SK-N-SH treated with all-trans-retinoic acid at 6 μM for 48 hours (cell line): ENCODE measurements at regions not wholly inside any gene's neighbourhood (a gene's known extent, or its start where the extent isn't known, plus 50 kb on each side); places are given as distances from the start of the nearest gene placed in this dataset.
A peak's percentile ranks its signal among the peaks of the same experiment; 100 is the strongest.

ENCODE experiments used
- ATAC-seq: fragments of 200-7000 bp; cut with Tn5 transposase; 3 replicates; pipeline ENCODE4 v1.9.1; 2020; ENCODE audit warnings: mild to moderate bottlenecking, moderate library complexity
- ARNTL ChIP-seq: fragments of 450-650 bp; formaldehyde crosslinking; IDR thresholded peaks from 2 replicates; pipeline ENCODE4 v1.5.0; 2020; ENCODE audit warnings: low read depth, mild to moderate bottlenecking, moderate library complexity, borderline replicate concordance
- BACH2 ChIP-seq: fragments of 250-450 bp; sonication (Bioruptor Pico); IDR thresholded peaks from 2 replicates; pipeline ENCODE4 v1.9.0; 2021; ENCODE audit warnings: mild to moderate bottlenecking, borderline replicate concordance
- CREB5 ChIP-seq: fragments of 250-450 bp; sonication (Bioruptor Pico); IDR thresholded peaks from 2 replicates; pipeline ENCODE4 v1.5.1; 2020; ENCODE audit warnings: low read depth, mild to moderate bottlenecking, moderate library complexity
- CSDC2 ChIP-seq: fragments of 250-450 bp; sonication (Bioruptor Pico); IDR thresholded peaks from 2 replicates; pipeline ENCODE4 v1.5.0; 2020; ENCODE audit warnings: mild to moderate bottlenecking, moderate library complexity
- CSRNP3 ChIP-seq: fragments of 250-450 bp; sonication (Bioruptor Pico); IDR thresholded peaks from 2 replicates; pipeline ENCODE4 v1.5.1; 2021; ENCODE audit warnings: mild to moderate bottlenecking, moderate library complexity
- ESRRG ChIP-seq: fragments of 250-450 bp; sonication (Bioruptor Pico); IDR thresholded peaks from 2 replicates; pipeline ENCODE4 v1.6.1; 2021; ENCODE audit warnings: mild to moderate bottlenecking
- GLIS3 ChIP-seq: fragments of 250-450 bp; sonication (Bioruptor Pico); IDR thresholded peaks from 2 replicates; pipeline ENCODE4 v1.5.0; 2020; ENCODE audit warnings: mild to moderate bottlenecking, moderate library complexity
- ISL1 ChIP-seq: fragments of 250-450 bp; sonication (Bioruptor Pico); IDR thresholded peaks from 2 replicates; pipeline ENCODE4 v2.1.2; 2022; ENCODE audit warnings: mild to moderate bottlenecking, moderate library complexity
- OSR1 ChIP-seq: fragments of 250-450 bp; sonication (Bioruptor Pico); IDR thresholded peaks from 2 replicates; pipeline ENCODE4 v1.8.0; 2022; ENCODE audit warnings: moderate library complexity, mild to moderate bottlenecking, inconsistent platforms
- PATZ1 ChIP-seq: fragments of 250-450 bp; sonication (Bioruptor Pico); IDR thresholded peaks from 2 replicates; pipeline ENCODE4 v1.8.0; 2020; ENCODE audit warnings: mild to moderate bottlenecking, moderate library complexity, borderline replicate concordance
- POU6F1 ChIP-seq: fragments of 250-450 bp; sonication (Bioruptor Pico); IDR thresholded peaks from 2 replicates; pipeline ENCODE4 v1.8.0; 2021; ENCODE audit warnings: low read depth, mild to moderate bottlenecking, moderate library complexity, borderline replicate concordance
- PPARA ChIP-seq: fragments of 250-450 bp; sonication (Bioruptor Pico); IDR thresholded peaks from 2 replicates; pipeline ENCODE4 v1.5.0; 2020; ENCODE audit warnings: mild to moderate bottlenecking, borderline replicate concordance
- RARB ChIP-seq: fragments of 250-450 bp; sonication (Bioruptor Pico); IDR thresholded peaks from 2 replicates; pipeline ENCODE4 v1.8.0; 2021; ENCODE audit warnings: mild to moderate bottlenecking, moderate library complexity
- SNAI2 ChIP-seq: fragments of 250-450 bp; sonication (Bioruptor Pico); IDR thresholded peaks from 2 replicates; pipeline ENCODE4 v1.5.0; 2020; ENCODE audit warnings: mild to moderate bottlenecking, moderate library complexity
- TCF4 ChIP-seq: fragments of 250-450 bp; sonication (Bioruptor Pico); IDR thresholded peaks from 2 replicates; pipeline ENCODE4 v1.8.0; 2021; ENCODE audit warnings: mild to moderate bottlenecking, moderate library complexity, borderline replicate concordance
- TOX ChIP-seq: fragments of 250-450 bp; sonication (Bioruptor Pico); IDR thresholded peaks from 2 replicates; pipeline ENCODE4 v1.8.0; 2021; ENCODE audit warnings: mild to moderate bottlenecking, moderate library complexity, borderline replicate concordance
- TSHZ2 ChIP-seq: fragments of 250-450 bp; sonication (Bioruptor Pico); IDR thresholded peaks from 2 replicates; pipeline ENCODE4 v1.5.0; 2020; ENCODE audit warnings: mild to moderate bottlenecking, moderate library complexity
- ZC3H10 ChIP-seq: fragments of 250-450 bp; sonication (Bioruptor Pico); IDR thresholded peaks from 2 replicates; pipeline ENCODE4 v1.5.1; 2021; ENCODE audit warnings: mild to moderate bottlenecking, moderate library complexity
- ZFP3 ChIP-seq: fragments of 250-450 bp; sonication (Bioruptor Pico); IDR thresholded peaks from 2 replicates; pipeline ENCODE4 v1.5.0; 2020; ENCODE audit warnings: mild to moderate bottlenecking, moderate library complexity
- ZFP30 ChIP-seq: fragments of 450-650 bp; formaldehyde crosslinking; IDR thresholded peaks from 2 replicates; pipeline ENCODE4 v1.5.0; 2022; ENCODE audit warnings: mild to moderate bottlenecking, moderate library complexity
- ZNF565 ChIP-seq: fragments of 450-650 bp; formaldehyde crosslinking; conservative IDR thresholded peaks from 2 replicates; pipeline ENCODE4 v1.5.0; 2020; ENCODE audit warnings: low read depth, mild to moderate bottlenecking, moderate library complexity
- ZNF70 ChIP-seq: fragments of 450-650 bp; formaldehyde crosslinking; IDR thresholded peaks from 2 replicates; pipeline ENCODE4 v1.5.0; 2020; ENCODE audit warnings: mild to moderate bottlenecking, moderate library complexity
- ZNF8 ChIP-seq: fragments of 450-650 bp; formaldehyde crosslinking; IDR thresholded peaks from 2 replicates; pipeline ENCODE4 v1.5.0; 2020; ENCODE audit warnings: mild to moderate bottlenecking, moderate library complexity

GRCh38 chr11:112321501-112322172 lies 61.0 kb upstream of the PLET1 start:
- ATAC-seq, result no peak
- TF ChIP-seq SNAI2 (CRISPR knock-in tag) (0 out of 2 replicates have a peak, but pooled peaks have one; percentile 15), GLIS3 (CRISPR knock-in tag) (no peak), ISL1 (CRISPR knock-in tag) (peak; percentile 70)

GRCh38 chr11:112322173-112322790 lies 61.6 kb upstream of the PLET1 start:
- TF ChIP-seq BACH2 (CRISPR knock-in tag) (no peak), ZFP3 (CRISPR knock-in tag) (no peak), ZNF565 (CRISPR knock-in tag) (no peak), SNAI2 (CRISPR knock-in tag) (no peak), GLIS3 (CRISPR knock-in tag) (no peak), PATZ1 (CRISPR knock-in tag) (no peak), CSDC2 (CRISPR knock-in tag) (no peak), ZFP30 (CRISPR knock-in tag) (no peak), ARNTL (no peak), ISL1 (CRISPR knock-in tag) (no peak), POU6F1 (CRISPR knock-in tag) (no peak), PPARA (no peak), RARB (no peak), TCF4 (no peak), TSHZ2 (no peak), ZNF8 (CRISPR knock-in tag) (no peak), CREB5 (no peak), ZNF70 (no peak), CSRNP3 (no peak)
- no peak for ATAC-seq

- ATAC-seq, result no peak
Measured at GRCh38 chr11:112334381-112334780, 73.7 kb upstream of the PLET1 start.

More at GRCh38 chr11:112334381-112334780, 73.7 kb upstream of the PLET1 start:
- TF ChIP-seq ESRRG (CRISPR knock-in tag), result no peak
- TF ChIP-seq ZNF8 (CRISPR knock-in tag), result no peak
- TF ChIP-seq PPARA, result no peak
- TF ChIP-seq ARNTL, result no peak
- TF ChIP-seq ZNF70, result no peak
- TF ChIP-seq CREB5, result no peak
- TF ChIP-seq POU6F1 (CRISPR knock-in tag), result no peak
- no peak for TF ChIP-seq TOX (CRISPR knock-in tag)
- no peak for TF ChIP-seq RARB
- TF ChIP-seq CSRNP3, result no peak
- TF ChIP-seq OSR1, result no peak
- no peak for TF ChIP-seq BACH2 (CRISPR knock-in tag)
- TF ChIP-seq ZFP30 (CRISPR knock-in tag), result no peak
- no peak for TF ChIP-seq ZC3H10 (CRISPR knock-in tag)
